WERI-Rb-1 (cell line): ENCODE measurements at regions not wholly inside any gene's neighbourhood (a gene's known extent, or its start where the extent isn't known, plus 50 kb on each side); places are given as distances from the start of the nearest gene placed in this dataset.
"Not testable (repeated sequence)": the region's sequence is repeated elsewhere in the genome, so short reads cannot be mapped to it uniquely, and the experiment has no call there.

Source experiments
- DNase-seq: peaks from one replicate; pipeline ENCODE4 v3.0.0-alpha.2; 2020
- H3K27ac ChIP-seq: fragments of 250-450 bp; sonication (Bioruptor Pico); 2 replicates; pipeline ENCODE4 v1.5.1; 2020; ENCODE audit warnings: mild to moderate bottlenecking, moderate library complexity
- H3K27me3 ChIP-seq: fragments of 250-450 bp; sonication (Bioruptor Pico); 2 replicates; pipeline ENCODE4 v1.5.1; 2021; ENCODE audit warnings: mild to moderate bottlenecking, low read depth, moderate library complexity; ENCODE audit not compliant: insufficient read depth, severe bottlenecking
- H3K36me3 ChIP-seq: fragments of 250-450 bp; sonication (Bioruptor Pico); 2 replicates; pipeline ENCODE4 v1.5.1; 2020; ENCODE audit warnings: mild to moderate bottlenecking, moderate library complexity
- H3K4me3 ChIP-seq: 2 replicates; pipeline ENCODE4 v1.5.1; 2011; ENCODE audit warnings: low read depth, mild to moderate bottlenecking, control low read depth, low read length
- H3K9me3 ChIP-seq: fragments of 250-450 bp; sonication (Bioruptor Pico); 2 replicates; pipeline ENCODE4 v1.5.1; 2021; ENCODE audit warnings: mild to moderate bottlenecking, moderate library complexity; ENCODE audit not compliant: severe bottlenecking
- CTCF ChIP-seq: IDR thresholded peaks from 2 replicates; pipeline ENCODE4 v1.5.1; 2011; ENCODE audit warnings: low read depth, mild to moderate bottlenecking, control low read depth, inconsistent platforms, low read length

DNA sequence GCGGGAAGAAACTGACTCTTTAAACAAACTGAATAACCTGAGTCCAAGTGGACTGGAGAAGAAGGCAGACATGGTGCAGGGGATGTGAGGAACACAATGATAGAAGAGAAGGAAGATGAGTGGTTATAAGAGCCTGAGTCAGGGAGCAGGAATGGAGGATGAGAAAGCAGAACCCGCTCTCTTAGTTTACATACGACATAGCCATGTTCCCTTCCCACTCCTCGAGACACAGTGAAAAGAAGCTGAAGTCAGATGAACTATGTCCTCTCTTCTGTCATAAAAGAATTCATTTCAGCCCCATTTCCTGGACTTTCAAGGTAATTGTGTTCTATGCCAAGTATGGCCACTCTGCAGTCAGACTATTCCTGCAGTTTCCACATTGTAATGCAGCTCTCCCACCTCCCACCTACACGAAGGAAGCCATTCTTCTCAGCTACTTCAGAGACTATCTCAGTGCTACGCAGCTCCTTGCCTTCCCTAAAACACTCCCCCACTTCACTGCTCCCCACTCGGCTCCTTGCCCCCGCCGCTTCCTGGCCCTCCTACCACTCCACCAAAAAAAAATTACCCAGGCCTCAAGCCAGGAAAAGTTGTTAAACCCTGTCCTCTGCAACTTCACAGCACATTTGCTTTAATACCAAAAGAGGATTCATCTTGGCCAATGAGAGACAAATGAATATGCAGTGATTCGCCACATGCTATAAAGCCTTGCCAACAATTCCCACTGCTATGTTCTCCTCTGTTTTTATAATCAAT is 323.4 kb upstream of the EPHA4 start:
- no peak overlapping the region for H3K27ac ChIP-seq
- no peaks in the 10 kb centered on the region for H3K36me3 ChIP-seq
- no peaks in the 10 kb centered on the region for H3K9me3 ChIP-seq
- no peak for DNase-seq
- H3K27me3 ChIP-seq = no peaks in the 10 kb centered on the region
- TF ChIP-seq CTCF = no peak
- H3K4me3 ChIP-seq = no peak overlapping the region

DNA sequence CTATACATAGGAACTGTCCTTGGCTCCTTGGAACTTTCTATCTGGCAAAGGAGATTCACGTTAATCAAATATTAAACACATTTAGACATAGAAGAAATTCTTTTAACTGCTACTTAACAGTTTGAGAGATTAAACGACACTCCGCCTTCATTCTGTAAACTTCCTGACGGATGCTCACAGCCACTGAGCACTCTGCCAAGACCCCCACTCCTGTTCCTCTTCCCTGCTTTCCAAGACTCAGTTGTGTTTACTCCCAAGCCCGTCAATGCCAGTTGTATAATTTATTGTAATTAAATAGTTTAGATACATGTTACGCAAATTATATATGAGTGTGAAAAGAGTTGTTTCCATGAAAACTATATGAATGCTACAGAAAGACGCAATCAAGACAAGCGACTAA is 321.4 kb upstream of the EPHA4 start:
- no peak for TF ChIP-seq CTCF
- no peak for DNase-seq
- no peaks in the 10 kb centered on the region for H3K27me3 ChIP-seq
- H3K27ac ChIP-seq = no peak overlapping the region
- no peaks in the 10 kb centered on the region for H3K9me3 ChIP-seq
- no peaks in the 10 kb centered on the region for H3K36me3 ChIP-seq
- H3K4me3 ChIP-seq = no peak overlapping the region

- DNase-seq, H3K9me3 ChIP-seq, H3K27ac ChIP-seq, H3K36me3 ChIP-seq, H3K27me3 ChIP-seq, H3K4me3 ChIP-seq: not testable (repeated sequence)
Observed at GRCh38 chr2:221892006-221892405, 319.9 kb upstream of the EPHA4 start.

DNA sequence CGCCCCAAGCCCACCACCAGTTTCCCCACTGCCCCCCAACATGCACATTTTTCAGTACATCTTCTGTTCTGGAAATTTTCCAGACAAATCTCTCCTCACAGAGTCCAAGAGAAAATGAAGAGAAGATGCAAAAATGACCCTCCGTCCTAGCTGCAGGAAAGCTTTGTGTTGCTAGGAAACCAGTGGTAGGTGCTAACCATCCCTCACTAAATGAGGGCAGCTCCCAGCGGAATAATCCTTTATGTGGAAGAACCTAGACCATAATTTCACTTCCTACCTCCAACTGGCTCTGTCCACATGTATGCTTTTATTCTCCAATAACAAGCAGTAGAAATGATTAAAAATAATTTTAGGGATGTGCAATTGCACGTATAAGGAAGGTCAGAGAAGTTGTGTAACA is 311.9 kb upstream of the EPHA4 start:
- H3K9me3 ChIP-seq = no peaks in the 10 kb centered on the region
- no peaks in the 10 kb centered on the region for H3K27me3 ChIP-seq
- no peak for DNase-seq
- H3K36me3 ChIP-seq = no peaks in the 10 kb centered on the region
- no peak overlapping the region for H3K4me3 ChIP-seq
- H3K27ac ChIP-seq = no peak overlapping the region
- no peak for TF ChIP-seq CTCF

GRCh38 chr2:221876016-221876415 is 303.9 kb upstream of the EPHA4 start:
- Histone ChIP-seq H3K9me3 (no peaks in the 10 kb centered on the region), H3K36me3 (no peaks in the 10 kb centered on the region), H3K27me3 (no peaks in the 10 kb centered on the region), H3K4me3 (no peak overlapping the region), H3K27ac (no peak overlapping the region)
- no peak for TF ChIP-seq CTCF
- no peak for DNase-seq

GRCh38 chr2:221874444-221874843 is 302.3 kb upstream of the EPHA4 start:
- Histone ChIP-seq H3K27ac (no peak overlapping the region), H3K4me3 (no peak overlapping the region), H3K27me3 (no peaks in the 10 kb centered on the region), H3K36me3 (no peaks in the 10 kb centered on the region), H3K9me3 (no peaks in the 10 kb centered on the region)
- DNase-seq = no peak
- TF ChIP-seq CTCF = no peak
